GM12874 (cell line): ENCODE measurements at regions not wholly inside any gene's neighbourhood (a gene's known extent, or its start where the extent isn't known, plus 50 kb on each side); places are given as distances from the start of the nearest gene placed in this dataset.

Experiments used
- CTCF ChIP-seq: IDR thresholded peaks from 2 replicates; pipeline ENCODE4 v1.5.1; 2011; ENCODE audit warnings: low read depth, mild to moderate bottlenecking, control low read depth, low read length, moderate library complexity; ENCODE audit not compliant: insufficient read depth

GRCh38 chr18:64233851-64234250 is 85.0 kb upstream of the LINC00305 start:
- TF ChIP-seq CTCF: no peak

GRCh38 chr18:64220941-64221340 is 72.1 kb upstream of the LINC00305 start:
- no peak for TF ChIP-seq CTCF

- no peak for TF ChIP-seq CTCF
These were observed 70.6 kb upstream of the LINC00305 start for GRCh38 chr18:64219517-64219916.

GRCh38 chr18:64210401-64210949 is 61.6 kb upstream of the LINC00305 start:
- TF ChIP-seq CTCF: no peak

- TF ChIP-seq CTCF: no peak
These were observed 59.6 kb upstream of the LINC00305 start for GRCh38 chr18:64208516-64208915.

GRCh38 chr18:64207820-64208219 is 58.9 kb upstream of the LINC00305 start:
- no peak for TF ChIP-seq CTCF

GRCh38 chr18:64203295-64203694 is 54.4 kb upstream of the LINC00305 start:
- TF ChIP-seq CTCF: no peak
